Peyer's patch (tissue), 4 donors: ENCODE measurements at regions not wholly inside any gene's neighbourhood (a gene's known extent, or its start where the extent isn't known, plus 50 kb on each side); places are given as distances from the start of the nearest gene placed in this dataset.

ENCODE experiments used
- POLR2A ChIP-seq, 2 donors: fragments of 450-650 bp; IDR thresholded peaks; one replicate each; pipeline ENCODE4 v1.5.1; 2017; ENCODE audit warnings: antibody characterized with exemption in 2 of 2, mild to moderate bottlenecking in 2 of 2, moderate library complexity in 2 of 2
- TF ChIP-seq, protein P1 (sequence below), 6 experiments: fragments of 450-650 bp in 4 of 6; fragments of 200-600 bp in 2 of 6; sonication (generic) in 1 of 6; IDR thresholded peaks; one replicate each; pipeline ENCODE4 v1.5.1; 2017 to 2019; ENCODE audit warnings: antibody characterized with exemption in 6 of 6, mild to moderate bottlenecking in 3 of 6, moderate library complexity in 1 of 6

GRCh38 chr2:20525041-20526035, 78.5 kb downstream of the RHOB start:
- TF ChIP-seq, protein P1, sequence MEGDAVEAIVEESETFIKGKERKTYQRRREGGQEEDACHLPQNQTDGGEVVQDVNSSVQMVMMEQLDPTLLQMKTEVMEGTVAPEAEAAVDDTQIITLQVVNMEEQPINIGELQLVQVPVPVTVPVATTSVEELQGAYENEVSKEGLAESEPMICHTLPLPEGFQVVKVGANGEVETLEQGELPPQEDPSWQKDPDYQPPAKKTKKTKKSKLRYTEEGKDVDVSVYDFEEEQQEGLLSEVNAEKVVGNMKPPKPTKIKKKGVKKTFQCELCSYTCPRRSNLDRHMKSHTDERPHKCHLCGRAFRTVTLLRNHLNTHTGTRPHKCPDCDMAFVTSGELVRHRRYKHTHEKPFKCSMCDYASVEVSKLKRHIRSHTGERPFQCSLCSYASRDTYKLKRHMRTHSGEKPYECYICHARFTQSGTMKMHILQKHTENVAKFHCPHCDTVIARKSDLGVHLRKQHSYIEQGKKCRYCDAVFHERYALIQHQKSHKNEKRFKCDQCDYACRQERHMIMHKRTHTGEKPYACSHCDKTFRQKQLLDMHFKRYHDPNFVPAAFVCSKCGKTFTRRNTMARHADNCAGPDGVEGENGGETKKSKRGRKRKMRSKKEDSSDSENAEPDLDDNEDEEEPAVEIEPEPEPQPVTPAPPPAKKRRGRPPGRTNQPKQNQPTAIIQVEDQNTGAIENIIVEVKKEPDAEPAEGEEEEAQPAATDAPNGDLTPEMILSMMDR (IDR thresholded peaks at IDR 0.05): no peak
- TF ChIP-seq POLR2A (IDR thresholded peaks at IDR 0.05): no peak
